ENCODE measurements at regions not wholly inside any gene's neighbourhood (a gene's known extent, or its start where the extent isn't known, plus 50 kb on each side); places are given as distances from the start of the nearest gene placed in this dataset.

DNA sequence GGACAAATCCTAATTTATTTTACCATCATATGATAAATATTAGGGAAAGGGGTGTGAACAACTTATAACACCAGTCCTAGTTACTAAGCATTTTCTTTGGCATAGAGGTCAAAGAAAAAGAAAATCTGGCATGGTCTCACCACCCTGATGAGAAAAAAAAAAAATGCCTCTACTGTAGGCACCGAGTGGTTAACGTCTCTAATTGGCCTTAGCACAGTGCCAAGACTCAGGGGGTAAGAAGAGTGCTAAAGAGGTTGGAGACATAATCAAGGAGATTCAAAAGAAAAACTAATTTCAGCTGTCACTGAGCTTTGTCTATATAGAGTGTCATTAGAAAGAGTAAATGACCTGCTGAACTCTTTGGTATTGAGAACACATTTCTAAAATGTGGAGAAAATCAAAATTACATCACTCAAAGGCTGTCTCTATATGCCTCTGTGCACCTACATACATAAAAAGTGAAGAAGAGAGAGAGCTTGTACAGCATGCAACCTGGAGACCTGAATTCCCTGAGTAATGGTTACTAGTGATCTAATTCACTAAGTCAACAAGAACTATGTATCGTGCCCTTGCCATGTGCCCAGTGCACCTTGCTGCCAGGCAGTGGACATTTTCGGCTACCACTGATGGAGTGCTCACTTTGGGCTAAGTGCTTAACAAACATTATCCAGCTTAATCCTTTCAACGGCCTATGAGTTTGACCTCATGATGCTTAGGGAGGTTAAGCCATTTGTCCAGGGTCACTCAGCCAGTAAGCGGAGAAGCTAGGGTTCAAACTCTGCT, 113.8 kb upstream of the G2E3 start:
- Histone ChIP-seq H3K27me3 (no peaks in the 10 kb centered on the region), H3K36me3 (no peaks in the 10 kb centered on the region), H3K4me1 (no peaks in the 10 kb centered on the region), H3K27ac (no peak overlapping the region), H3K4me3 (no peak overlapping the region), H3K9me3 (no peaks in the 10 kb centered on the region)
- intact Hi-C loops (cut with DNase I), result loop anchor here in 1 of 2 donors (10.0 kb wide), 1 partner anchor 70 kb away; no protein-coding TSS in a partner anchor
- ATAC-seq (peak in 1 of 4 donors; percentile 39), DNase-seq (no peak)
- WGBS (ENCODE audit: insufficient coverage, low coverage, low lambda C conversion rate, missing lambda C conversion rate), result 45% methylated on average over 4 of the region's 6 CpGs
- TF ChIP-seq CTCF (IDR thresholded peaks at IDR 0.05), result no peak
- no peak for TF ChIP-seq POLR2A (IDR thresholded peaks at IDR 0.05)

DNA sequence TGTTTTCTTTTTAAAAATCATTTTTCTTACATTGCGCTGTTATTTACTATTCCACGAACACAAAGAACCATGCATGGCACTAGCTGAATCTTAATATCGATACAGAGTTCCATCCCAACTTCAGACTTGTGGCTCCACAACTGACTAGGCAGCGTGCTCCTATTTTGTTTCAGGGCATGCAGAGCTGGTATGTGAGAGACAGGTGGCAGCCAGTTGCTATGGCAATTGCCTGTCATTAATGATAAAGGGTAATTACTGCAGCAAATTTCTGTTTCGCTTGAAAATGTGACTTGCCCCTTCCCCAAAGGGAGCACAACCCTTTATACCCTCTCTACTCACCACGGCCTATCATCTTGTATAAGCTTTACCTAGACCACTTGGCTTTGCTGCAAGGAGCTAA, 113.1 kb upstream of the G2E3 start:
- ATAC-seq (no peak), DNase-seq (no peak)
- intact Hi-C loops (cut with DNase I), result loop anchor here in 1 of 2 donors (10.0 kb wide), 1 partner anchor 71 kb away; no protein-coding TSS in a partner anchor
- H3K4me3 ChIP-seq, result no peak overlapping the region
- H3K9me3 ChIP-seq, result no peaks in the 10 kb centered on the region
- no peaks in the 10 kb centered on the region for H3K36me3 ChIP-seq
- no peak overlapping the region for H3K27ac ChIP-seq
- no peaks in the 10 kb centered on the region for H3K27me3 ChIP-seq
- H3K4me1 ChIP-seq, result no peaks in the 10 kb centered on the region
- TF ChIP-seq POLR2A (IDR thresholded peaks at IDR 0.05) (no peak), CTCF (IDR thresholded peaks at IDR 0.05) (no peak)
- 71% methylated on average over 6 of the region's 6 CpGs for WGBS (ENCODE audit: insufficient coverage, low coverage, low lambda C conversion rate, missing lambda C conversion rate)

DNA sequence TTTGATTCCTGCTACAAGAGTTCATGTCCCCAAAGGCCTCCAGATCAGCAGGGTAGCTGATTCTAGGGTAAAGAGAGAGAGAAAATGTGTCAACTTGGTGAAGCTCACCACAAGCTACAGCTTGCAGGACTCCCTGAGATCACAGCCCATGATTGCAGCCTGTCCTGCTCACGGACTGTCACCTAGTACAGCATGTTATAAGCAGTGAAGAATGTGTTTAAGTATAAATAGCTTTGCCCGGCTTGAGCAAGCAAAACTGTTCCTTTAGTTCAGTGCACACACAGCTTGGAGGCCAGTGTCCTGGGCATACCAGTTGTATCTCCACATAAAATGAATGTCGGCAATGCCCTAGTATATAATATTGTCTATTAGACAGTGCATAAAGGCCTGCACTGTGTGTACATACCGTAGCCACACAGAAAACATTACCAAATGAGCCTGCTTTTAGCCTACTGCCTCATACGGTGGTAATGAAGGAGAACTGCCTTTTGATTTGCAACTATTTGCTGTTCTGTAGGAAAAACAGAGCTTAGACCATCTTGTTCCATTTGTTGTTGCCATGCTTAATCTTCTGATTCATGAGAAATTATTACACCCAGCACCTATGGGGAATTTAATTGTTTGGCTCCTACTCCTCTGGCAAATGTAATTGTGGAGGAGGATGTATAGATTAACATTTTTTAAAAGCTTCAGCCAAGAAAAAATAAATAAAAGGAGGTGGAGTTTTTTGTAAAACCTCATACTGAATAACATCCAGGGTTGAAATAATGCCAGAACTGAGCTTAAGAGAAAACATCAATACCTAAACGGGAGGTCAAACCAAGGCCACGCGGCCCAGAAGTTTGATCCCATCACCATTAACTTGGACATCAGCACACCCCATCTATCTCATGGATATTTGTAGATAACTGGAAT, 108.1 kb upstream of the G2E3 start:
- ATAC-seq (no peak), DNase-seq (no peak)
- intact Hi-C loops (cut with DNase I), result no loop called here
- 50% methylated on average over 8 of the region's 8 CpGs for WGBS (ENCODE audit: insufficient coverage, low coverage, low lambda C conversion rate, missing lambda C conversion rate)
- Histone ChIP-seq H3K27me3 (no peaks in the 10 kb centered on the region), H3K4me1 (no peaks in the 10 kb centered on the region), H3K9me3 (no peaks in the 10 kb centered on the region), H3K4me3 (no peak overlapping the region), H3K36me3 (no peaks in the 10 kb centered on the region), H3K27ac (no peak overlapping the region)
- TF ChIP-seq POLR2A (IDR thresholded peaks at IDR 0.05) (no peak), CTCF (IDR thresholded peaks at IDR 0.05) (no peak)

DNA sequence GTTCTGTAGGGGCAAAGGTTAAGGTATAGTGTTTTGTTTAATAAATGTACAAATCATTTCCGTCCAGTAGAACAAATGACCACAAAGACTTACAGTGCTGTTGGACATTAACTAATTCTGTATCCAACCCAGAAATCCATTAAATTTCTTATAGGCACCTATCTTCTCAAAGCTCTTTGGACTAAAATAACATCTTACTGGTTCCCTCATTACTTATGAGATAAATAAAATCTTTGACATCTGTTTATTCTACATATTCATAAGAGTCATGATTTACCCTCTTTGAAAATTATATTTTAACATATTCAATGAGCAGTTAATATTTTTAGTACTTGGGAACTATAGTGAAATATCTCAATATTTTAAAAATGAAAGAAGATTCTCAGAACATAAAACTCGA, 102.7 kb upstream of the G2E3 start:
- ATAC-seq (no peak), DNase-seq (no peak)
- Histone ChIP-seq H3K4me1 (no peaks in the 10 kb centered on the region), H3K27ac (no peak overlapping the region), H3K4me3 (no peak overlapping the region), H3K27me3 (no peaks in the 10 kb centered on the region), H3K9me3 (no peaks in the 10 kb centered on the region), H3K36me3 (no peaks in the 10 kb centered on the region)
- TF ChIP-seq CTCF (IDR thresholded peaks at IDR 0.05) (no peak), POLR2A (IDR thresholded peaks at IDR 0.05) (no peak)
- WGBS (ENCODE audit: insufficient coverage, low coverage, low lambda C conversion rate, missing lambda C conversion rate), result 72% methylated on average over 2 of the region's 2 CpGs
- intact Hi-C loops (cut with DNase I), result no loop called here
